GM18868 (cell line): ENCODE measurements at regions not wholly inside any gene's neighbourhood (a gene's known extent, or its start where the extent isn't known, plus 50 kb on each side); places are given as distances from the start of the nearest gene placed in this dataset.

Experiments used
- ATAC-seq: cut with Tn5 transposase; IDR thresholded peaks from one replicate; pipeline ENCODE4 v1.9.1; 2021; ENCODE audit warnings: mild to moderate bottlenecking, moderate library complexity; ENCODE audit not compliant: unreplicated experiment

GRCh38 chr2:120913972-120914838 lies 178.5 kb downstream of the GLI2 start:
- no peak for ATAC-seq

GRCh38 chr2:120914839-120915521 lies 179.3 kb downstream of the GLI2 start:
- ATAC-seq: no peak

- no peak for ATAC-seq
Observed at GRCh38 chr2:120915670-120916069, 180.0 kb downstream of the GLI2 start.

- ATAC-seq: no peak
Observed at GRCh38 chr2:120916446-120916845, 180.8 kb downstream of the GLI2 start.

- no peak for ATAC-seq
Observed at GRCh38 chr2:120917886-120918285, 182.2 kb downstream of the GLI2 start.

- no peak for ATAC-seq
Observed at GRCh38 chr2:120919216-120919615, 183.5 kb downstream of the GLI2 start.

- ATAC-seq: no peak
Observed at GRCh38 chr2:120919771-120920453, 184.2 kb downstream of the GLI2 start.

- no peak for ATAC-seq
Observed at GRCh38 chr2:120920454-120921148, 184.9 kb downstream of the GLI2 start.

GRCh38 chr2:120921457-120921856 lies 185.8 kb downstream of the GLI2 start:
- no peak for ATAC-seq

- no peak for ATAC-seq
Observed at GRCh38 chr2:120922571-120923332, 187.1 kb downstream of the GLI2 start.

- no peak for ATAC-seq
Observed at GRCh38 chr2:120923426-120923825, 187.8 kb downstream of the GLI2 start.

- no peak for ATAC-seq
Observed at GRCh38 chr2:120924924-120925323, 189.3 kb downstream of the GLI2 start.

GRCh38 chr2:120926463-120927264 lies 191.0 kb downstream of the GLI2 start:
- no peak for ATAC-seq

GRCh38 chr2:120927265-120927628 lies 191.6 kb downstream of the GLI2 start:
- no peak for ATAC-seq

- ATAC-seq: no peak
Observed at GRCh38 chr2:120929829-120930228, 194.2 kb downstream of the GLI2 start.

- no peak for ATAC-seq
Observed at GRCh38 chr2:120930236-120930635, 194.6 kb downstream of the GLI2 start.

- no peak for ATAC-seq
Observed at GRCh38 chr2:120930864-120931263, 195.2 kb downstream of the GLI2 start.

GRCh38 chr2:120932472-120932871 lies 196.8 kb downstream of the GLI2 start:
- ATAC-seq: no peak

GRCh38 chr2:120932881-120933280 lies 197.2 kb downstream of the GLI2 start:
- ATAC-seq: no peak
